GM11168 (cell line): ENCODE measurements at regions not wholly inside any gene's neighbourhood (a gene's known extent, or its start where the extent isn't known, plus 50 kb on each side); places are given as distances from the start of the nearest gene placed in this dataset.

Source experiments
- in situ Hi-C: fragments of 300-500 bp; cut with MboI; formaldehyde crosslinking; loops from one replicate; pipeline ENCODE4 v1.12.0; 2022; ENCODE audit warnings: low sequenced_read_pairs; ENCODE audit not compliant: unreplicated experiment

DNA sequence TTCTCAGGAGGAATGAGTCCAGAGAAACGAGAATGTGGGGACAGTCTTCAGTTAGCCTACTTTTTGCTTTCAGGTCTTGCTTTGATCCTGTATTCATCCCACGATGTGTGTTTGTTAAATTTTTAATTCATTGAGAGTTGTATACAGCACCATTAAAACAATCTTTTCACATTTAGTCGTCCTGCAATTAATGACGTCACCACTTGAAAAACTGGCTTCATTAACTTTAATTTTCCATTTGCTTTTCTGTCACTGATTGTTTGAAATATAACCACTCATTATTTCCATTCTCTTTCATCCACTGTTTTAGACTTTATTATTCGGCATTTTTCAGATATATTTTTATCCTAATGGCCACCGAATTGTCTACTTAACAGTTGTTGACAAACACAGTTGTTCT, 146.9 kb downstream of the TFEC start:
- in situ Hi-C loops, result no loop called here

DNA sequence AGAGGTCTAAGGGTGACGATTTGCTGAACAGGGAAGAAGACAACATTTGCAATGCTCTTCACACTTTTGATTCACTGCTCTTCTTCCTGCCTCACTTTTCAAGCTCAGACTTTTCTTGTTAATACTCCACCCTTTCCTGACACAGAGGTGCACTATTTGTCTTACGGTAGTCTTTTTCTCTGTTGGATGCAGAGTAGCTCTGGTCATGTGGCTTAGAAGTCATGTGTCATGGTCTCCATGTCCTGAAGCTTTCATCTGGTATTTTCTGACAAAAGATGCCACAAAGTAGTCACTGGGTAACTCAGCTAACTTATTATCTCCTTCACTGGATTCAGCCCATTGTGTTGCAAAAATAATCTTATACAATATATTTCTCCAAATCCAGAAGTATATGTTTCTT, 149.1 kb downstream of the TFEC start:
- in situ Hi-C loops, result no loop called here

GRCh38 chr7:115879171-115879570, 151.4 kb downstream of the TFEC start:
- in situ Hi-C loops, result no loop called here

- in situ Hi-C loops, result no loop called here
These were observed 160.8 kb downstream of the TFEC start for GRCh38 chr7:115869801-115870200.

DNA sequence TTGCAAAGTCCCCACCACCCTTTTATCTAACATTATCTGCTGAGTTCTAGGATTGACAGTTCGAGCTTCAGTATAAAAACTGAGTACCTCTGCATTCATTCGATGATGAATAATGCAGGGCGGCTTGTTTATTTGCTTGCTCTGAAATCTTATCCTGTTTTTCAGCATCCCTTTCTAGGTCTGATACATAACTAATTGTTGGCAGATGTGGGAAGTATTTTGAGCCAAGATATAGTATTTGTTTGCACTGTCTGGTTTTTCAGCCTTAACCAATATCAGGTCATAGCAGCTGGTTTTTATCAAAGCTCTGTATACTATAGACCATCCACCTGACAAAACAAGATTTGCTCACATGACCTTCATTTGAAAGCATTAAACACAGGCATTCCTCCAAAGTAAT, 161.4 kb downstream of the TFEC start:
- in situ Hi-C loops, result no loop called here

GRCh38 chr7:115868369-115868768, 162.2 kb downstream of the TFEC start:
- in situ Hi-C loops, result no loop called here

- in situ Hi-C loops, result no loop called here
These were observed 166.5 kb downstream of the TFEC start for GRCh38 chr7:115864082-115864481.

GRCh38 chr7:115851291-115851690, 179.3 kb downstream of the TFEC start:
- in situ Hi-C loops, result no loop called here

- in situ Hi-C loops, result no loop called here
These were observed 179.8 kb downstream of the TFEC start for GRCh38 chr7:115850774-115851173.

GRCh38 chr7:115844857-115845256, 185.7 kb downstream of the TFEC start:
- in situ Hi-C loops, result no loop called here

- in situ Hi-C loops, result no loop called here
These were observed 189.9 kb downstream of the TFEC start for GRCh38 chr7:115840702-115841101.

DNA sequence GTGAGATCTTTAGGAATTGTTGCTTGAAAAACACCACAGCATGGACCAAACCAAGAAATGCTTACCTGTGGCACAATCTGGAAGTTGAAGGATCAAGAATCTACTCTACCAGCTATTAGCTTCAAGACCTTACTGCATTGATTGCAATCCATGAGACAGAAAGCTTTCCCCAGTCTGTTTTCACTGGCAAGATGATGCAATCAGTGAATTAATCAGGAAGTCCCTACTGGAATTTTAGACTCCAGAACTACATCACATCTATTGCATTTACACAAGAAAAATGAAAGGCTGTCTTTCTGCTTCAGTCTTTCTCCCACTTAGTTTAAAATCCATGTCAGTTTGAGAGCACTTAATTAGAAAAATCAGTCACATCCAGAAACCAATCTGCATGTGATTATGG, 191.7 kb downstream of the TFEC start:
- in situ Hi-C loops, result no loop called here

DNA sequence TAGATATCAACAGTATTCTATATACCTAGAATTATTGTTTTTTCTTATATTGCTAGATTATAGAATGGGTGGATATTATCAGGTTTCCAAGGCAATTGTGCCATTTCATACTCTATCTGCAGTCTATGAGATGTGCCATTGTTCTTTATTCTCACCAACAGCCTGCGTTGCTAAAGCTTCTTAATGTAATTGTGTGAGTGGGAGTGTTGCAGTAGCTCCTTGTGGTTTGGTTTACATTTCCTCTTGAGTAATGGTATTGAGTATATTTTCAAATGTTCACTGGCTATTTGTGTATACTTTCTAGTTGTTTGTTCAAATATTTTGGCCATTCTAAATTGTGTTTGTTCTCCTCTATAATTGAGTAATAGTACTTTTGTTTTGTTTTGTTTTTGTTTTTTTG, 199.2 kb downstream of the TFEC start:
- in situ Hi-C loops, result no loop called here

- in situ Hi-C loops, result no loop called here
These were observed 203.1 kb downstream of the TFEC start for GRCh38 chr7:115827305-115828045.

GRCh38 chr7:115825456-115826115, 205.0 kb downstream of the TFEC start:
- in situ Hi-C loops, result no loop called here

GRCh38 chr7:115822801-115823200, 207.8 kb downstream of the TFEC start:
- in situ Hi-C loops, result no loop called here

GRCh38 chr7:115822380-115822779, 208.2 kb downstream of the TFEC start:
- in situ Hi-C loops, result no loop called here

- in situ Hi-C loops, result no loop called here
These were observed 214.1 kb downstream of the TFEC start for GRCh38 chr7:115816318-115816974.

- in situ Hi-C loops, result no loop called here
These were observed 217.8 kb downstream of the TFEC start for GRCh38 chr7:115812794-115813193.

- in situ Hi-C loops, result no loop called here
These were observed 225.1 kb downstream of the TFEC start for GRCh38 chr7:115805458-115805857.

GRCh38 chr7:115802415-115802814, 228.1 kb downstream of the TFEC start:
- in situ Hi-C loops, result no loop called here
